DOHH2 (cell line): ENCODE measurements at regions not wholly inside any gene's neighbourhood (a gene's known extent, or its start where the extent isn't known, plus 50 kb on each side); places are given as distances from the start of the nearest gene placed in this dataset.

Experiments used
- CTCF ChIP-seq: fragments of 200-600 bp; sonication (generic); IDR thresholded peaks from one replicate; pipeline ENCODE4 v1.5.1; 2014; ENCODE audit warnings: antibody characterized with exemption, mild to moderate bottlenecking, low read depth, low read length; ENCODE audit not compliant: poor library complexity, severe bottlenecking
- EZH2phosphoT487 ChIP-seq: fragments of 200-600 bp; sonication (generic); IDR thresholded peaks from 2 replicates; pipeline ENCODE4 v1.6.1; 2017; ENCODE audit warnings: borderline replicate concordance, mild to moderate bottlenecking, antibody characterized with exemption, low read length, moderate library complexity, mixed read lengths

- TF ChIP-seq CTCF (no peak), EZH2phosphoT487 (no peak)
These were observed 273.2 kb downstream of the LIG4 start for GRCh38 chr13:107942030-107942617.
